ENCODE measurements at regions not wholly inside any gene's neighbourhood (a gene's known extent, or its start where the extent isn't known, plus 50 kb on each side); places are given as distances from the start of the nearest gene placed in this dataset.

GRCh38 chrX:39930786-39931528, 166.8 kb downstream of the BCOR start:
- Histone ChIP-seq H3K36me3 (no peaks in the 10 kb centered on the region), H3K4me3 (no peak overlapping the region), H3K27me3 (no peaks in the 10 kb centered on the region), H3K9me3 (no peaks in the 10 kb centered on the region), H3K4me1 (peaks cover 0 to 27% (median 9%) of the 10 kb centered on the region in 9 donors), H3K27ac (peak overlapping the region in 9 of 10 donors; percentile 19 to 71 (median 58))
- TF ChIP-seq CTCF (IDR thresholded peaks at IDR 0.05) = no peak
- DNase-seq (peak in 1 of 2 donors; percentile 23), ATAC-seq (peak in 7 of 8 donors; percentile 22 to 69 (median 62))
- intact Hi-C loops (cut with DNase I) = no loop called here
- 53 to 55% methylated on average over 14 of the region's 14 CpGs for WGBS, 2 donors

GRCh38 chrX:39931529-39932282, 166.1 kb downstream of the BCOR start:
- H3K27me3 ChIP-seq = no peaks in the 10 kb centered on the region
- H3K4me1 ChIP-seq = peaks cover 0 to 27% (median 9%) of the 10 kb centered on the region in 9 donors
- H3K4me3 ChIP-seq = no peak overlapping the region
- WGBS, 2 donors = 48 to 53% methylated on average over 3 of the region's 3 CpGs
- no peaks in the 10 kb centered on the region for H3K36me3 ChIP-seq
- TF ChIP-seq CTCF (IDR thresholded peaks at IDR 0.05) = no peak
- DNase-seq (no peak), ATAC-seq (peak in 1 of 8 donors; percentile 33)
- intact Hi-C loops (cut with DNase I) = no loop called here
- H3K27ac ChIP-seq = peak overlapping the region in 5 of 10 donors; percentile 53 to 71 (median 66)
- H3K9me3 ChIP-seq = no peaks in the 10 kb centered on the region

GRCh38 chrX:39935411-39936064, 162.2 kb downstream of the BCOR start:
- no peak overlapping the region for H3K4me3 ChIP-seq
- H3K27ac ChIP-seq = no peak overlapping the region
- H3K4me1 ChIP-seq = peaks cover 0 to 18% (median 8%) of the 10 kb centered on the region in 9 donors
- H3K9me3 ChIP-seq = no peaks in the 10 kb centered on the region
- ATAC-seq (no peak), DNase-seq (no peak)
- 93 to 98% methylated on average over 20 to 22 of the region's 22 CpGs for WGBS, 2 donors
- intact Hi-C loops (cut with DNase I) = no loop called here
- no peaks in the 10 kb centered on the region for H3K27me3 ChIP-seq
- H3K36me3 ChIP-seq = no peaks in the 10 kb centered on the region
- no peak for TF ChIP-seq CTCF (IDR thresholded peaks at IDR 0.05)

Measured in heart right ventricle (tissue), 16 donors.